ENCODE measurements at regions not wholly inside any gene's neighbourhood (a gene's known extent, or its start where the extent isn't known, plus 50 kb on each side); places are given as distances from the start of the nearest gene placed in this dataset.

- no peak for TF ChIP-seq REST (IDR thresholded peaks at IDR 0.05)
- TF ChIP-seq, protein P1, sequence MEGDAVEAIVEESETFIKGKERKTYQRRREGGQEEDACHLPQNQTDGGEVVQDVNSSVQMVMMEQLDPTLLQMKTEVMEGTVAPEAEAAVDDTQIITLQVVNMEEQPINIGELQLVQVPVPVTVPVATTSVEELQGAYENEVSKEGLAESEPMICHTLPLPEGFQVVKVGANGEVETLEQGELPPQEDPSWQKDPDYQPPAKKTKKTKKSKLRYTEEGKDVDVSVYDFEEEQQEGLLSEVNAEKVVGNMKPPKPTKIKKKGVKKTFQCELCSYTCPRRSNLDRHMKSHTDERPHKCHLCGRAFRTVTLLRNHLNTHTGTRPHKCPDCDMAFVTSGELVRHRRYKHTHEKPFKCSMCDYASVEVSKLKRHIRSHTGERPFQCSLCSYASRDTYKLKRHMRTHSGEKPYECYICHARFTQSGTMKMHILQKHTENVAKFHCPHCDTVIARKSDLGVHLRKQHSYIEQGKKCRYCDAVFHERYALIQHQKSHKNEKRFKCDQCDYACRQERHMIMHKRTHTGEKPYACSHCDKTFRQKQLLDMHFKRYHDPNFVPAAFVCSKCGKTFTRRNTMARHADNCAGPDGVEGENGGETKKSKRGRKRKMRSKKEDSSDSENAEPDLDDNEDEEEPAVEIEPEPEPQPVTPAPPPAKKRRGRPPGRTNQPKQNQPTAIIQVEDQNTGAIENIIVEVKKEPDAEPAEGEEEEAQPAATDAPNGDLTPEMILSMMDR (IDR thresholded peaks at IDR 0.05), result no peak
- no peak for TF ChIP-seq POLR2AphosphoS2 (conservative IDR thresholded peaks at IDR 0.05; ENCODE audit: low read length)
Observed at GRCh38 chr7:94272821-94273583, 121.7 kb upstream of the COL1A2 start.
